NB4 (cell line): ENCODE measurements at regions not wholly inside any gene's neighbourhood (a gene's known extent, or its start where the extent isn't known, plus 50 kb on each side); places are given as distances from the start of the nearest gene placed in this dataset.
"Not testable (repeated sequence)": the region's sequence is repeated elsewhere in the genome, so short reads cannot be mapped to it uniquely, and the experiment has no call there.

Experiments
- DNase-seq: peaks from one replicate; pipeline ENCODE4 v3.0.0; 2010; ENCODE audit warnings: low read depth
- H3K4me3 ChIP-seq: one replicate; pipeline ENCODE4 v1.5.1; 2011; ENCODE audit warnings: mild to moderate bottlenecking, low read depth, low read length, moderate library complexity
- CTCF ChIP-seq: IDR thresholded peaks from one replicate; pipeline ENCODE4 v1.5.1; 2012; ENCODE audit warnings: low read depth, low read length
- MAX ChIP-seq: IDR thresholded peaks from 2 replicates; pipeline ENCODE4 v1.6.1; 2011; ENCODE audit warnings: low read depth, low read length
- MYC ChIP-seq: IDR thresholded peaks from 2 replicates; pipeline ENCODE4 v1.6.1; 2011; ENCODE audit warnings: low read depth, low read length
- POLR2A ChIP-seq: IDR thresholded peaks from 2 replicates; pipeline ENCODE4 v1.6.1; 2011; ENCODE audit warnings: mild to moderate bottlenecking; ENCODE audit not compliant: insufficient read length; ENCODE audit errors: extremely low read depth

- DNase-seq, result no peak
- TF ChIP-seq CTCF, result no peak
- no peak for TF ChIP-seq MAX
- no peak for TF ChIP-seq POLR2A
- TF ChIP-seq MYC, result no peak
- H3K4me3 ChIP-seq, result no peak overlapping the region
Observed at GRCh38 chr4:79831119-79831528, 241.9 kb downstream of the ANTXR2 start.

GRCh38 chr4:79827283-79827682, 245.7 kb downstream of the ANTXR2 start:
- H3K4me3 ChIP-seq, result no peak overlapping the region
- no peak for TF ChIP-seq MAX
- TF ChIP-seq MYC, result no peak
- no peak for TF ChIP-seq POLR2A
- no peak for TF ChIP-seq CTCF
- no peak for DNase-seq

- DNase-seq, result no peak
- no peak overlapping the region for H3K4me3 ChIP-seq
- TF ChIP-seq MYC (no peak), POLR2A (no peak), CTCF (no peak), MAX (no peak)
Observed at GRCh38 chr4:79823148-79823763, 249.8 kb downstream of the ANTXR2 start.

GRCh38 chr4:79820427-79820826, 252.6 kb downstream of the ANTXR2 start:
- H3K4me3 ChIP-seq, result no peak overlapping the region
- DNase-seq, result no peak
- TF ChIP-seq CTCF, result no peak
- TF ChIP-seq MAX, result no peak
- no peak for TF ChIP-seq POLR2A
- TF ChIP-seq MYC, result no peak

GRCh38 chr4:79807933-79808332, 265.1 kb downstream of the ANTXR2 start:
- H3K4me3 ChIP-seq, DNase-seq: not testable (repeated sequence)

- no peak overlapping the region for H3K4me3 ChIP-seq
- TF ChIP-seq MYC (no peak), CTCF (no peak), MAX (no peak), POLR2A (no peak)
- DNase-seq, result peak; percentile 22
Observed at GRCh38 chr4:79798047-79798446, 275.0 kb downstream of the ANTXR2 start.
